Activated CD4-positive, alpha-beta T cell treated with anti-CD3 and anti-CD28 coated beads, Interleukin-2, amount 10 ng/mL, durations not matched to agents 24 days and 14 days (primary cell): ENCODE measurements at regions not wholly inside any gene's neighbourhood (a gene's known extent, or its start where the extent isn't known, plus 50 kb on each side); places are given as distances from the start of the nearest gene placed in this dataset.

Experiments used
- DNase-seq: peaks from one replicate; pipeline ENCODE4 v3.0.0; 2022
- H3K27ac Mint-ChIP-seq: one replicate; pipeline ENCODE4 v1.8.0; 2022; ENCODE audit warnings: mild to moderate bottlenecking, mixed read lengths
- H3K27me3 Mint-ChIP-seq: one replicate; pipeline ENCODE4 v1.8.0; 2022; ENCODE audit warnings: mixed read lengths
- H3K36me3 Mint-ChIP-seq: one replicate; pipeline ENCODE4 v1.8.0; 2022; ENCODE audit warnings: low read depth, mild to moderate bottlenecking, mixed read lengths
- H3K4me1 Mint-ChIP-seq: one replicate; pipeline ENCODE4 v1.8.0; 2021; ENCODE audit warnings: mixed read lengths
- H3K4me3 Mint-ChIP-seq: one replicate; pipeline ENCODE4 v1.8.0; 2022; ENCODE audit warnings: mild to moderate bottlenecking, moderate library complexity, mixed read lengths
- H3K9me3 Mint-ChIP-seq: one replicate; pipeline ENCODE4 v1.8.0; 2021; ENCODE audit warnings: mixed read lengths
- intact Hi-C: fragments of 100-400 bp; cut with micrococcal nuclease; formaldehyde crosslinking; loops from one replicate; pipeline ENCODE4 v1.15.1; 2023

DNA sequence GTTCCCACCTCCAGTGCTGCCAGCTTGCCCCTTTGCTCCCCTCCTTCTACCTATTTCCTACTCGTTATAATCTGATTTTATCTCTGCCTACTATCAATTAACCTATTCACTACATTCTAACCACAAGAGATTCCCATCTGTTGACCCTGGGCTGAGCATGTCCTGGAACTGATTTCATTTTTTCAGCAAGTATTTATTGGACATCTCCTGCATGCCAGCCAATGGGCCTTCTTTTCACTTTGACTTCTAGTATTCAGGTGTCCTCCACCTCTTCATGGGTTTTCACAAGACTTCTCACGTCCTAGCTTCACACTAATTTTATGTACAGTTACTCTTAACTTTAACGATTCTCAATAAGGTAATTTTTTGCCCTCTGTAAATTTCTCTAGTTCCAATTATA is 282.7 kb upstream of the KLHL1 start:
- no peak overlapping the region for H3K27ac Mint-ChIP-seq
- no peaks in the 10 kb centered on the region for H3K27me3 Mint-ChIP-seq
- no peak overlapping the region for H3K4me3 Mint-ChIP-seq
- DNase-seq: no peak
- no peaks in the 10 kb centered on the region for H3K4me1 Mint-ChIP-seq
- peaks cover 4% of the 10 kb centered on the region for H3K9me3 Mint-ChIP-seq
- H3K36me3 Mint-ChIP-seq: no peaks in the 10 kb centered on the region
- intact Hi-C loops: no loop called here

DNA sequence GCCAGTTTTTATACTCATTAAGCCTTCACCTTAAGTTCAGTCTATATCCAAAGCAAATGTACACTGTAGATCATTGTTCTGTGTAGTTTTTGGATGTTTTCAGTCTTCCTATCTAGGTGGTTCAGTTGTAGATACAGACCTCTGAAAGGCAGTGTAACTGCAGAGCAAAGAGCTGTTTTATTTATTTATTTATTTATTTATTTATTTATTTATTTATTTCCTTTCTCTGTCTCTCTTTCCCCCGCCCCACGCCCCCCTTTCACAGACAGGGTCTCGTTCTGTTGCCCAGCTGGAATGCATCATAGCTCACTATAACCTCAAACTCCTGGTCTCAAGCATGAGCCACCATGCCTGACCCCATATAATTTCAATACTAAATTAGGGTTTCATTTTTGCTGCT is 281.8 kb upstream of the KLHL1 start:
- H3K27ac Mint-ChIP-seq: no peak overlapping the region
- no peak for DNase-seq
- H3K9me3 Mint-ChIP-seq: peaks cover 4% of the 10 kb centered on the region
- no peaks in the 10 kb centered on the region for H3K36me3 Mint-ChIP-seq
- H3K4me3 Mint-ChIP-seq: no peak overlapping the region
- no peaks in the 10 kb centered on the region for H3K27me3 Mint-ChIP-seq
- intact Hi-C loops: no loop called here
- H3K4me1 Mint-ChIP-seq: no peaks in the 10 kb centered on the region

DNA sequence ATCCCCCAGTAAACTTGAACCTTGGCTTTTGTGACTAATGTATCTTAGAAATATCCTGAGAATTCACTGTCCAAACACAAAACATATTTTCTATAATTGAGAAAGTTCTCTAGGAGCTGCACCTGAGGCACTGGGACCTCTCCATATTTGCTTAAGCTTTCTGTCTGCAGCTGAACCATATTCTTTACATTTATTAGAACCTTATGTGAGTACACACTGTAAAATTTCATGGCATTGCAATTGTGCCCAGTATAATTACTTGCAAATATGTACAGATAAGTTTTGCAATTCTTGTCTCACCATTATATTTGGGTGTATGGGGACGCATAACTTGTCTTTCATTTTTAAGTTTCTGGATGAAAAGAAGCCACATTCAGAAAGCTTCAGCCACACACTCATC is 280.7 kb upstream of the KLHL1 start:
- no peaks in the 10 kb centered on the region for H3K4me1 Mint-ChIP-seq
- intact Hi-C loops: no loop called here
- H3K4me3 Mint-ChIP-seq: no peak overlapping the region
- no peak for DNase-seq
- H3K36me3 Mint-ChIP-seq: no peaks in the 10 kb centered on the region
- no peak overlapping the region for H3K27ac Mint-ChIP-seq
- H3K9me3 Mint-ChIP-seq: peaks cover 10% of the 10 kb centered on the region
- no peaks in the 10 kb centered on the region for H3K27me3 Mint-ChIP-seq

DNA sequence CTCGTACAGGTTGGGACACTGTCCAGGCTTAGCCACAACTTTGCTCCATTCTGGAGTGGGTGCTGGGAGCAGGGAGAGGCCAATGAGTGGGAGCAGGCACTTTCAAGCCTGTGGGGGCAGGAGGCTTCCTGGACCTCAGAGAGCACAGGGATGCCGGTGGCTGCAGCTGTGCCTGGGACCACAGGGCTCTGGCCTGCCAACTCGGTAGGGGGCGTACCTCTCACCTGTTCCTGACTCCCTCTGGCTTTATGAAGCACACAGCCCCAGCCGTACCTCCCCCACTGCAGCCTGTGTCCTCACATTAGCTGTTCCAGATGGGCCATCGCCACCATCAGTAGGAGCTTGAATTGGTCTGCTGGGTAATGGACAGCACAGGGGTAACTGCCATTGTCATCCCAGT is 278.7 kb upstream of the KLHL1 start:
- Mint-ChIP-seq H3K9me3 (peaks cover 8% of the 10 kb centered on the region), H3K4me3 (no peak overlapping the region), H3K36me3 (no peaks in the 10 kb centered on the region), H3K27me3 (no peaks in the 10 kb centered on the region), H3K27ac (no peak overlapping the region), H3K4me1 (no peaks in the 10 kb centered on the region)
- intact Hi-C loops: no loop called here
- DNase-seq: no peak

DNA sequence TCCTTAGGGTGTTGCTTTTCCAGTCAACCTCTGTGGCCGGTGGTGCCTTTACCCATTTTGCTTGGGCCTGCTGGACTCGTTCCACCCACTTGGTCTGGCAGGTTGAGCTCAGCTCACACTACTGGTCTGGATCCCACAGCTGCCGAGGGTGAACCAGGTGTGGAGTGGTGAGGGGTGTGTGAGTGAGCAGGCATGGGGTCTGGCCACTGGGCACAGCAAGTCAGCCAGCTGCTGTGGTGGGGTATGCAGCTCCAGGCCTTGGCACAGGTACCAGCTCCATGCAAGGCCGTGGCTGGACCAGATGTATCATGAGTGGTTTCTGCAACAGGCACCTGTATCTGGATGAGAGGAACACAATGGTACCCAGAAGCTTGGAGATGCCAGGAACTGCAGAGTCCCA is 277.6 kb upstream of the KLHL1 start:
- intact Hi-C loops: no loop called here
- Mint-ChIP-seq H3K9me3 (peaks cover 6% of the 10 kb centered on the region), H3K27me3 (no peaks in the 10 kb centered on the region), H3K36me3 (no peaks in the 10 kb centered on the region), H3K4me3 (no peak overlapping the region), H3K27ac (no peak overlapping the region), H3K4me1 (no peaks in the 10 kb centered on the region)
- DNase-seq: no peak

DNA sequence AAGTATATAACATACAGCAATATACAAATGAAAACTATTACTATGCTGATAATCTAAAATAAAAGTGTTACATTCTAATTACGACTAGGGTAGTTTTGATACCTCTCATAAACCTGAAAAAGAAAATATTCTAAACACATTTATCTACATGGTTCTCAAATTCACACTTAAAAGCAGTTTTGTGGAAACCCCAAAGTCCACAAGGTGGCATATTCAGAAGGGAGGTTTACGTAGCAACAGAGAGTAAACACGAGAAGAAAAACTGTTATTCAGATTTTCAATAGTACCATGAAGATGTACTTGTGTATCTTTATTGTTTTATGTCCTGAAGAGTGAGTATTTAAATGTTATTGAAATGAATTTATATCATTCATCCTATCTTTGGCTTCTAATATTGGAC is 275.9 kb upstream of the KLHL1 start:
- Mint-ChIP-seq H3K4me3 (no peak overlapping the region), H3K27ac (no peak overlapping the region), H3K27me3 (no peaks in the 10 kb centered on the region), H3K9me3 (peaks cover 6% of the 10 kb centered on the region), H3K4me1 (no peaks in the 10 kb centered on the region), H3K36me3 (no peaks in the 10 kb centered on the region)
- no peak for DNase-seq
- intact Hi-C loops: no loop called here

DNA sequence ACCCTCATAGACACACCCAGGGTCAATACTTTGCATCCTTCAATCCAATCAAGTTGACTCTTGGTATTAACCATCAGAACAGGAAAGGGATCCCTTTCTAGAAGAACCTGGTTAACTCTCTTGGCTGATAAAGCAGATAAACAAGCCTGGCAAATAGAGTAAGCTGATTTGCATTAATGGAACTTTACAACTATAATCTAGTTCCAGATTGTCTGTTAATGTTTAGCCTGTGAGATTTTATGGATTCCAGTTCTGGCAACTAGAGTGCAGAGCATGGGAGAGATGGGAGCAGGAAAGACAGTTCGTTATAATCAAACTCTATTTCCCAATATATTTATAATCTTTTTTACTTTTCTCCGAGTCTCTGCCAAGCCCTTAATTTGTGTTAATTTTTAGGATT is 272.6 kb upstream of the KLHL1 start:
- DNase-seq: no peak
- H3K9me3 Mint-ChIP-seq: peaks cover 6% of the 10 kb centered on the region
- no peaks in the 10 kb centered on the region for H3K4me1 Mint-ChIP-seq
- no peaks in the 10 kb centered on the region for H3K36me3 Mint-ChIP-seq
- H3K27ac Mint-ChIP-seq: no peak overlapping the region
- no peak overlapping the region for H3K4me3 Mint-ChIP-seq
- intact Hi-C loops: no loop called here
- H3K27me3 Mint-ChIP-seq: no peaks in the 10 kb centered on the region

DNA sequence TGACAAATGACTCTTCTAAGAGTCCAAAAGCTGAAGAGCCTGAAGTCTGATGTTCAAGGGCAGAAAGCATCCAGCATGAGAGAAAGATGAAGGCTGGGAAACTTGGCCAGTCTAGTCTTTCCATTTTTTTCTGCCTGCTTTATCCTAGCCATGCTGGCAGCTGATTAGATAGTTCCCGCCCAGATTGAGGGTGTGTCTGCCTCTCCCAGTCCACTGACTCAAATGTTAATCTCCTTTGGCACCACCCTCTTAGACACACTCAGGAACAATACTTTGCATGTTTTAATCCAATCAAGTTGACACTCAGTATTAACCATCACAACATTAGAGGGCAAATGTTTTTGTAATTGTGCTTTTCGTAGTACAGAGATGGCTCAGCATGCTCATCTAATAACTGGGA is 267.5 kb upstream of the KLHL1 start:
- Mint-ChIP-seq H3K4me1 (no peaks in the 10 kb centered on the region), H3K27ac (no peak overlapping the region), H3K36me3 (no peaks in the 10 kb centered on the region), H3K27me3 (no peaks in the 10 kb centered on the region), H3K9me3 (no peaks in the 10 kb centered on the region), H3K4me3 (no peak overlapping the region)
- intact Hi-C loops: no loop called here
- DNase-seq: no peak

DNA sequence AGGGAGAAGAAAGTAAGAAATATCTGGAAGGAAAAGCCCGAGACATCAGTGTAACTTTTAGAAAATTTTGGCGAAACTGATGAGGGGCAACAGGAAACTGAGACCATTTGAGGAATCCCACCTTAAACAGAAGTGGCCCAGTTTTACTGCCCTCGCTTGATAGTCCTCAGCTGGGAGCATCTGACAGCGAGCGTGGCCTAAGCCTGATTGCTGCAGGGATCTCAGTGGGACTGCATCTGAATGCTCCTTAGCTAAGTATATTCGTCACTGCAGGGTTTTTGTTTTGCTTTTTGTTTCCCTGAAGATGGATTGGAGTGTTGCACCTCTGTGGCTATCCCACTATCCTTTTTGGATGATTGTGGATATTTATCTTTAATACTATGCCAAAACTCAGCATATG is 262.7 kb upstream of the KLHL1 start:
- Mint-ChIP-seq H3K27ac (no peak overlapping the region), H3K36me3 (no peaks in the 10 kb centered on the region), H3K27me3 (no peaks in the 10 kb centered on the region), H3K4me3 (no peak overlapping the region), H3K4me1 (no peaks in the 10 kb centered on the region), H3K9me3 (no peaks in the 10 kb centered on the region)
- intact Hi-C loops: no loop called here
- no peak for DNase-seq

DNA sequence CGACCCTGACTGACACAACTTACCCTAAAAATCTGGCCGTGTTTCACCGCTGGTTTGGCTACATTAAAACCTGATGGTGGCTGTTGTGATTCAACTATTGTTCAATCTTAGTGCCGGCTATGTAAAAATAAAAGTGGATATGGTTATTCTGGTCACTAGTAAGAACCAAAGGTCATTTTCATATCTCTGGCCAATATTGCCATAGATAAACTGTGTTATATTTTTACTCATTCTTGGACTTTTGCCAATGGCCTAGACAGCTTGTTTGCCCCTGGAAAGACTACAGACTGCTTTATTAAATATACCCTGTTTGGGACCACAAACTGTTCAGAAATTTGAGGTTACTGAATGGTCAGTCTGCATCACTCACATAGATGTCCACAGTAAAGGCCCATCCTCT is 258.5 kb upstream of the KLHL1 start:
- H3K4me3 Mint-ChIP-seq: no peak overlapping the region
- H3K27me3 Mint-ChIP-seq: no peaks in the 10 kb centered on the region
- DNase-seq: no peak
- H3K9me3 Mint-ChIP-seq: no peaks in the 10 kb centered on the region
- no peaks in the 10 kb centered on the region for H3K36me3 Mint-ChIP-seq
- intact Hi-C loops: no loop called here
- H3K4me1 Mint-ChIP-seq: no peaks in the 10 kb centered on the region
- H3K27ac Mint-ChIP-seq: no peak overlapping the region

DNA sequence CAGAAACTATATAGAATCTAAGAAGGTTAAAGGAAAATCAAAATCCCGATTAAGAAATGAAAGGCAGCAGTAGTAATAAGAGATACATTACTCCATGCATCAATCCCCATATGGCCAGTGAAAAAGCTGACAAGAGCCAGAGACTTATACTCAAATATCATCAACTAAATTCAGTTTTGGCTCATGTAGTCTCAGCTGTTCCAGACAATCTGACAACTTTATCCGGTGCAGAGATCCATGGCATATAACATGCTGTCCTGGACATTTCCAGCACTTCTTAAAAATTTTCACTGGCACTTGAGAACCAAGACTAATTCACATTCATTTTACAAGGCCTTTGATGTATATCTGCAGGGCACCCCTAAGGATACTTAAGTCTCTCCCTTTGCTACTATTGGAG is 255.7 kb upstream of the KLHL1 start:
- Mint-ChIP-seq H3K4me3 (no peak overlapping the region), H3K36me3 (no peaks in the 10 kb centered on the region), H3K4me1 (no peaks in the 10 kb centered on the region), H3K9me3 (no peaks in the 10 kb centered on the region), H3K27ac (no peak overlapping the region), H3K27me3 (no peaks in the 10 kb centered on the region)
- DNase-seq: no peak
- intact Hi-C loops: no loop called here

DNA sequence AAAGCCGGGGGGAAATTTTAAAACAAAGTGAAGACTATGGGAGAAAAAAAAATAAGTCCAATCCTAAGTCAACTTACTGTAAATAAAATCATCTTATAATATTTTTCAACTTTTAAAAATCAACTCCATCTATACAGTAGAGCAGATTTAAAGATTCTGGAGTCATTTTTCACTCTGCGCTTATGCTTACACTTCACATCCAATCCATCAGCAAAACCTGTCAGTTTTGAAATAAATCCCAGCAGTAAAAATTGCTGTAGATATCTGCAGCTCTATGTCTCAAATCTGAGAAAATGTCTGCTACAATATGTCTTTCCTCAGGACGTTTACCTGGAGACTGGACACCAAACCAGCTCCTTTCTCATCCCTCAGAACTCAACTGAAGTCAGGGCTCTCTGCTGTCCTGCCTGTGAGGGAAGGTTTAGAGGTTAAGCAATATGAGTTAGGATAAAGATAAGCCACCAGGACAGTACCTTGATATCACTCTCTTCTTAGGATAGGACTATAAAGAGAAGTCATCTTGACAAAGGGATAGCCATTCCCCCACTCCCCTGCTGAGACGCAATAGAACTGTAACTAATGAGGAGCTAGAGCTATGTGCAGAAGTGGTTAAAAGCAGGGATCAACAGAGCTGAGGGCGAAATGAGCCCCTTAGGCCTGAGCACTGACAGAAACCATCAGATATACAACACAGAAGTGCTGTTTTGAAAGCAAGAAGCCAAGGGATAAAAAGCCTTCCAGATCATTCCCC is 254.7 kb upstream of the KLHL1 start:
- DNase-seq: no peak
- Mint-ChIP-seq H3K27ac (no peak overlapping the region), H3K4me1 (no peaks in the 10 kb centered on the region), H3K4me3 (no peak overlapping the region), H3K9me3 (no peaks in the 10 kb centered on the region), H3K36me3 (no peaks in the 10 kb centered on the region), H3K27me3 (no peaks in the 10 kb centered on the region)
- intact Hi-C loops: no loop called here

DNA sequence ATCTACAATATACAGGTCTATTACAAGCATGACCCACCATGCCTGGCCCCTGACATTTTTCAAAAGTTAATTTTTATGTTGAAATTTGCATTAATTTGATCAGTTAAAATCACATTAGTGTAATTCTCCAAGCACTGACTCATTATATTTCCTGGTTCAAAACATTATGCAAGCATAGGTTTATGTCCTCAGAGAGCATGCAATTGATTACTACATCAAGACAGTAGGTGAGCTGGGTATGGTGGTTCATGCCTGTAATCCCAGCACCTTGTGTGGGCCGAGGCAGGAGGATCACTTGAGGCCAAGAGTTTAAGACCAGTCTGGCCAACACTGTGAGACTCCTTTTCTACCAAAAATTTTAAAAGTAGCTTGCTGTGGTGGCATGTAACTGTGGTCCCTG is 248.8 kb upstream of the KLHL1 start:
- no peak for DNase-seq
- H3K4me3 Mint-ChIP-seq: no peak overlapping the region
- no peaks in the 10 kb centered on the region for H3K36me3 Mint-ChIP-seq
- H3K4me1 Mint-ChIP-seq: no peaks in the 10 kb centered on the region
- no peaks in the 10 kb centered on the region for H3K9me3 Mint-ChIP-seq
- H3K27ac Mint-ChIP-seq: no peak overlapping the region
- no peaks in the 10 kb centered on the region for H3K27me3 Mint-ChIP-seq
- intact Hi-C loops: no loop called here

DNA sequence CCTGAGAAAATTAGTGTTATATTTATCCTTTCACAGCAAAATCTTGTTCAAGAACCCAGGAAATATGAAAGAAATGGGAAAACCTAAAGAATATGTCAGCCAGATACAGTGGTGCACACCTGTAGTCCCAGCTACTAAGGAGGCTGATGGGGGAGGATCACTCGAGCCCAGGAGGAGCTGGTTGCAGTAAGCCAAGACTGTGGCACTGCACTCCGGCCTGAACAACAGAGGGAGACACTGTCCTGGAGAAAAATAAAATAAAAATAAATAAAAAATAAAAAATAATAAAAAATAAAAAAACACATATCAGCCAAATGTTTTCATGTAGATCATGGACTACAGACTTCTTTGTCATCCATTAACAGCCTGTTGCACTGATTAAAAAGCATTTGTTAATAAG is 244.8 kb upstream of the KLHL1 start:
- Mint-ChIP-seq H3K9me3 (no peaks in the 10 kb centered on the region), H3K27me3 (no peaks in the 10 kb centered on the region), H3K36me3 (no peaks in the 10 kb centered on the region), H3K4me1 (no peaks in the 10 kb centered on the region), H3K27ac (no peak overlapping the region), H3K4me3 (no peak overlapping the region)
- no peak for DNase-seq
- intact Hi-C loops: no loop called here

DNA sequence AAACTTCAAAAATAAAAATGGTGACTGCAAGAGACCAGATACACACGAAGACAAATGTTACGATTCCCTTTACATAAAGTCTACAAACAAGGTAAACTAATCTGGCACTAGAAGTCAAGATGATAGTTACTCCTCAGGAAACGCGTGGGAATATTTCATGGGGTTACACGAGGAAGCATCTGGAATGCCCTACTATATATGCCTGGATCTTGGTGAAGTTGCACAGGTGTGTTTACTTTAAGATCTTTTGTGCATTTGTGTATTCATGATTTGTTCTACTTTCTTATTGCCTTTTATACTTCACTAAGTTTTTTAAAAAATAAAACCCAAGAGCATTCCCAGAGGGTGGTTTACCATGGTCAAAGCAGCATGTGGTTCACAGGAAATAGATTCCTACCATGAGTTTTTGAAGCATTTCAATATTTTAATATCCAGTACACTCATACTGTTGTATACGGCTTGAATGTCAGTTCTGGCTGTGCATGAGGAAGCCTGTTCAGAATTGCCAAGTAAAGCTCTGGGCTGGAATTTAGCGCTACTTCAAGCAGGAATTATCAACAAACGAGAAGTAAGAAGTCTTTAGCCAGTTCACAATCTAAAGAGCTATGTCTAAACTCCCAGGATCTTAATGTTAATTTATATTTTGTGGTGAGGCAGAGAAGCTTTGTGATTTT is 239.8 kb upstream of the KLHL1 start:
- H3K27ac Mint-ChIP-seq: no peak overlapping the region
- no peaks in the 10 kb centered on the region for H3K27me3 Mint-ChIP-seq
- DNase-seq: no peak
- no peak overlapping the region for H3K4me3 Mint-ChIP-seq
- no peaks in the 10 kb centered on the region for H3K36me3 Mint-ChIP-seq
- intact Hi-C loops: no loop called here
- no peaks in the 10 kb centered on the region for H3K4me1 Mint-ChIP-seq
- H3K9me3 Mint-ChIP-seq: no peaks in the 10 kb centered on the region
